ENCODE measurements at regions not wholly inside any gene's neighbourhood (a gene's known extent, or its start where the extent isn't known, plus 50 kb on each side); places are given as distances from the start of the nearest gene placed in this dataset.

DNA sequence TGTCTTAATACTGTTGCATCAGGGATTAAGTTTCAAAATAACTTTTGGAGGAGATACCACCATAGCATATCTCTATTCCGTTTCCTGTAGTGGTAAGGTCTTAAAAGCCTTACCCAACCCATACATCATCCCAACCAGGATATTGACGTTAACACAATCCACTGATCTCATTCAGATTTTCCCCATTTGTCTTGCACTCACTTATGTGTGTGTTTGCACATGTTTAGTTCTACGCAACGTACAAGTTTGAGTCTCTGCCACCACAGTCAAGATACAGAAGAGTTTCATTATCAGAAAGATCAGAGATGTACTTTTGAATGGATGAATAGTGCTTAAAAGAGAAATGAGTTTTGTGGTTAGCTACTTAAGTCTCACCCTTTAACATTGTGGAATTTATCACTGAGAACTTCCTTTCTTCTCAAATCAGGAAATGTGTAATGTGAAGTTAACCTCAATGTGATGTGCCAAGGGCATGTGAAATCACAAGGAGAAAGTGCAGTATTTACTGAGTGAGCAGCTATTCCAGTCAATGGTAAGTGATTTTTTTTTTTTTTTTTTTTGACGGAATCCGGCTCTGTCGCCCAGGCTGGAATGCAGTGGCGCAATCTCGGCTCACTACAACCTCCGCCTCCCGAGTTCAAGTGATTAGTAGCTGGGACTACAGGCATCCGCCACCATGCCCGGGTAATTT lies 69.2 kb upstream of the EPHA4 start:
- TF ChIP-seq, protein P1, sequence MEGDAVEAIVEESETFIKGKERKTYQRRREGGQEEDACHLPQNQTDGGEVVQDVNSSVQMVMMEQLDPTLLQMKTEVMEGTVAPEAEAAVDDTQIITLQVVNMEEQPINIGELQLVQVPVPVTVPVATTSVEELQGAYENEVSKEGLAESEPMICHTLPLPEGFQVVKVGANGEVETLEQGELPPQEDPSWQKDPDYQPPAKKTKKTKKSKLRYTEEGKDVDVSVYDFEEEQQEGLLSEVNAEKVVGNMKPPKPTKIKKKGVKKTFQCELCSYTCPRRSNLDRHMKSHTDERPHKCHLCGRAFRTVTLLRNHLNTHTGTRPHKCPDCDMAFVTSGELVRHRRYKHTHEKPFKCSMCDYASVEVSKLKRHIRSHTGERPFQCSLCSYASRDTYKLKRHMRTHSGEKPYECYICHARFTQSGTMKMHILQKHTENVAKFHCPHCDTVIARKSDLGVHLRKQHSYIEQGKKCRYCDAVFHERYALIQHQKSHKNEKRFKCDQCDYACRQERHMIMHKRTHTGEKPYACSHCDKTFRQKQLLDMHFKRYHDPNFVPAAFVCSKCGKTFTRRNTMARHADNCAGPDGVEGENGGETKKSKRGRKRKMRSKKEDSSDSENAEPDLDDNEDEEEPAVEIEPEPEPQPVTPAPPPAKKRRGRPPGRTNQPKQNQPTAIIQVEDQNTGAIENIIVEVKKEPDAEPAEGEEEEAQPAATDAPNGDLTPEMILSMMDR (IDR thresholded peaks at IDR 0.05; ENCODE audit: low read length) = no peak
- no peak for TF ChIP-seq EZH2 (IDR thresholded peaks at IDR 0.05; ENCODE audit: borderline replicate concordance, low read length)
